Activated T-cell treated with anti-CD3 and anti-CD28 coated beads, Interleukin-2, amount 50 U/mL, for 24 hours (primary cell): ENCODE measurements at regions not wholly inside any gene's neighbourhood (a gene's known extent, or its start where the extent isn't known, plus 50 kb on each side); places are given as distances from the start of the nearest gene placed in this dataset.
A peak's percentile ranks its signal among the peaks of the same experiment; 100 is the strongest.
"Not testable (repeated sequence)": the region's sequence is repeated elsewhere in the genome, so short reads cannot be mapped to it uniquely, and the experiment has no call there.

Experiments used
- DNase-seq: peaks from one replicate; pipeline ENCODE4 v3.0.0-alpha.2; 2020
- H3K27ac Mint-ChIP-seq: 2 replicates; pipeline ENCODE4 v1.8.0; 2020; ENCODE audit warnings: mild to moderate bottlenecking, mixed read lengths
- H3K27me3 Mint-ChIP-seq: 2 replicates; pipeline ENCODE4 v1.8.0; 2020; ENCODE audit warnings: mixed read lengths
- H3K36me3 Mint-ChIP-seq: 2 replicates; pipeline ENCODE4 v1.8.0; 2020; ENCODE audit warnings: low read depth, mixed read lengths
- H3K4me1 Mint-ChIP-seq: 2 replicates; pipeline ENCODE4 v1.8.0; 2020; ENCODE audit warnings: low read depth, mixed read lengths
- H3K4me3 Mint-ChIP-seq: 2 replicates; pipeline ENCODE4 v1.8.0; 2020; ENCODE audit warnings: mild to moderate bottlenecking, moderate library complexity, mixed read lengths
- H3K9me3 Mint-ChIP-seq: 2 replicates; pipeline ENCODE4 v1.8.0; 2020; ENCODE audit warnings: mixed read lengths

DNA sequence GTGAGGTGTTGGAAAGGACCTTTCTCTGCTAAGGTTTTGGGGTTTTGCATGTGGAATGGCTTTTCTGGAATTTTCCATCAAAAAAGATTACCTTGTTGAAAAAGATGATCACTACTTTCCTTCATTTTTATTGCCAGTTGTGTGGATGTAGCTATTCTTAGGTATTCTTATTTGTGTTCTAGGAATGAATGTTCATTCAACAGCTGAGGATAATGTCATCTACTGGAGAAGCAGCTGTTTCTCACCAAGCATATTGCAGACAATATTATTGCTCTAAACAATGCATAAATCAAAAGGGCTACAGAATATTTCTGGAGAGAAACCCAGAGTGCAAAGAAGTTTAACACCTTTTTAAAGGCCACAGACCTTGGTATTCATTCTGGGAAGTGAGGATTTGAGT, 145.6 kb upstream of the CALCR start:
- Mint-ChIP-seq H3K36me3 (no peaks in the 10 kb centered on the region), H3K4me3 (no peak overlapping the region), H3K4me1 (no peaks in the 10 kb centered on the region), H3K9me3 (no peaks in the 10 kb centered on the region), H3K27ac (no peak overlapping the region), H3K27me3 (peaks cover 3% of the 10 kb centered on the region)
- DNase-seq: no peak

DNA sequence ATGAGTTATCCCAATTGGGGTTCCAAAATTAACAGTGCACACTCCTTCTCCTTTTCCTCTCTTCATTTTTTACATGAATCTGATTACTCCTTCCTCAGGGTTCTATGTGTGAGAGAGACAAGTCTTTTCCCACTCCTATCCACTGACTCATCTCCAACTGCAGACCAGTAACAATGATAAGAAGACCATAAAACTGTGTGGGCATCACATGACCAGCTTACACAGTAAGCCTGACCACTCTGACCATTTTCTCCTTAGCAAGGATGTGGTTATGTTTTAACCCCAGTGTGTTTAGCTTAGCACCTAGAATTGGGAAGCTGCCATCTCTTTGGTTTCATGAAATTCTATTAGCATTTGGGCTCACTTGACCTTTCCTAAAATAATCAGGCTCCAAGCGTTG, 145.0 kb upstream of the CALCR start:
- Mint-ChIP-seq H3K27ac (no peak overlapping the region), H3K9me3 (no peaks in the 10 kb centered on the region), H3K27me3 (peaks cover 4% of the 10 kb centered on the region), H3K4me1 (no peaks in the 10 kb centered on the region), H3K36me3 (no peaks in the 10 kb centered on the region), H3K4me3 (no peak overlapping the region)
- DNase-seq: no peak

DNA sequence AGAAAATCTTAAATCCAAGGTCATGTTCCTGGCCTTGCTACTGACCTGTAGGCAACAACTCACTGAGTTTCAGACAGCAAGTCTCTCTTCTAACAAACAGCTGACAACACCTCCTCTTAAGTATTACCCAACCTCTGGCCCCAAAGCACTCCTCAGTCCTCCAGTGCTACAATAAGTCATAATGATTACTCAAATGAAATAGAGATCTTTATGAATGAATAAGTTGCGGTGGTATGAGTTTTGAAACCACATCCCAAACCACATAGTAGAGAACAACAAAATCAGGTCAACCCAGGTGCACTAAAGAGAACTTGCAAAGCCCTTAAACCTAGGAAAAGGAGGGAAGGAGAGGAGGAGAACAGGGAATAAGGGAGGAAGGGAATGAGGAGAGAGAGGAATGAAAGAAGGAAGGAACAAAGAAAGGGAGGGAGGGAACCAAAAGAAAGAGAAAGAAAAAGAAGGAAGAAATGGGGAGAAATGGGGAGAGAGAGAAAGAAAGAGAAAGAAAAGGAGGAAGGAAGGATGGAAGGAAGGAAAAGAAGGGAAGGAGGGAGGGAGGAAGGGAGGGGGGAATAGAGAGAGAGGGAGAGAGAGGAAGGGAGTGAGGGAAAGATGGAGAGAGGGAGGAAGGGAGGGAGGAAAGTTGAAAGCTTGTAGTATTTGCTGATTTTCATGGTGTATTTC, 142.8 kb upstream of the CALCR start:
- no peak overlapping the region for H3K27ac Mint-ChIP-seq
- H3K27me3 Mint-ChIP-seq: peaks cover 10% of the 10 kb centered on the region
- H3K4me3 Mint-ChIP-seq: no peak overlapping the region
- H3K4me1 Mint-ChIP-seq: no peaks in the 10 kb centered on the region
- H3K9me3 Mint-ChIP-seq: no peaks in the 10 kb centered on the region
- no peak for DNase-seq
- H3K36me3 Mint-ChIP-seq: no peaks in the 10 kb centered on the region

DNA sequence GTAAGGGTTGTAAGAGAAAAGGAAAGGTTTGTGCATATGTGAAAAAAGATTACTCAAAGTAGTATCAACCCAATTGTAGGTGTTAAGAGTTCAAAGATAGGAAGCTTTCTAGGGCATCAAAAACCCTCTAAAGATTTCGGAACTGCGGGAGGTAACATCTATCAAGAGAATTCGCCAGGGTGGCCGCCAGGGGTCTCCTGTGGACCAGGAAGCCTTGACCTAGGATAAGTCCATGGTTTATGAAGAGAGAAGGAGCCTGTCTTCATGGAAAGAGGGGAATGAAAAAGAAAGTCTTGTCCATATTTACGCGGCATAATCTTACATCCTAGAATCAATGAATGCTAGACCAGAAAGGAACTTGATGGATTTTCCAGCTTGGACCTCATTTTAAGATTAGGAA, 140.7 kb upstream of the CALCR start:
- Mint-ChIP-seq H3K27me3 (peaks cover 10% of the 10 kb centered on the region), H3K4me3 (no peak overlapping the region), H3K9me3 (no peaks in the 10 kb centered on the region), H3K4me1 (no peaks in the 10 kb centered on the region), H3K36me3 (no peaks in the 10 kb centered on the region), H3K27ac (no peak overlapping the region)
- DNase-seq: peak; percentile 29

DNA sequence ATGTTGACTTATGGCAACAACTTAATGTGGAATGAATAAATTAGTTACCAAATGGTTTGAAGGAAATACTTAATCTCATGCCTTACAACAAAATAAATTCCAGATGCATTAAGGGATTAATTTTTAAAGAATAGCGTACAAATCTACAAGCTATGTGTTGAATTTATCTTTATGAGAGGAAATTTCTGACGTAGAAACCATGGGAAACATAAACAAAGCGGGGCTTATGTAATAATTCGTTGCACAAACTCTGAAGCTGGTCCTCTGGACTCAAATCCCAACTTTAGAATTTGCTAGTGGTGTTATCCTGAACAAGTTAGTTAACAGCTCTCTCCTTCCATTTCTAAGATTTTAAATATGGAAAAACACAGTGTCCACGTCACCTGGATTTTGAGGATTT, 137.4 kb upstream of the CALCR start:
- Mint-ChIP-seq H3K27ac (no peak overlapping the region), H3K4me1 (no peaks in the 10 kb centered on the region), H3K9me3 (no peaks in the 10 kb centered on the region), H3K4me3 (no peak overlapping the region), H3K27me3 (peaks cover 10% of the 10 kb centered on the region), H3K36me3 (no peaks in the 10 kb centered on the region)
- DNase-seq: no peak

DNA sequence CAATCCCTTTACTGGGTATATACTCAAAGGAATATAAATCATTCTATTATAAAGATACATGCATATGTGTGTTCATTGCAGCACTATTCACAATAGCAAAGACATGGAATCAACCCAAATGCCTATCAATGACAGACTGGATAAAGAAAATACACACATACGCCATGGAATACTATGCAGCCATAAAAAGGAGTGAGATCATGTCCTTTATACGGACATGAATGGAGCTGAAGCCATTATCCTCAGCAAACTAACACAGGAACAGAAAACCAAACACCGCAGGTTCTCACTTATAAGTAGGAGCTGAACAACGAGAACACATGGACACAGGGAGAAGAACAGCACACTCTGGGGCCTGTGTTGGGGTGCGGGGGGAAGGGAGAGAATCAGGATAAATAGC, 133.7 kb upstream of the CALCR start:
- not testable (repeated sequence) for H3K27me3 Mint-ChIP-seq, H3K36me3 Mint-ChIP-seq, H3K4me1 Mint-ChIP-seq, H3K27ac Mint-ChIP-seq, H3K4me3 Mint-ChIP-seq, H3K9me3 Mint-ChIP-seq, DNase-seq

DNA sequence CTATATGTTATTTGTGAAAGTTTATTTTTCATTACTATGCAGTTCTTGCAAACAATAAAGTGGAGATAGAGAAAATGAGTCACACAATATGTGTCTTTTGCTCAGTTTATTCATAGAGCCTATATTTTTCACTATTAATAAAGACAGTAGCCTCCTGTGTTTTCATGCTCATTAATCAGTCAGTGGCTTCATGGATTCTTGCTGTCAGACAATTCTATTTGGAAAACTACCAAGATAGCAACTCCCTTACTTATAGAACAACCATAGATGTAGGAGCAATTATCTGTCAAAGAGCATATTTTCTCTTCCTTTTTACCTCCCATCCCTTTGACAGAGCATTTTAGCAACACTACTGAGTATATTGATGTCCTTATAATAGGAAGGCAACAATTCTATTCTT, 132.7 kb upstream of the CALCR start:
- Mint-ChIP-seq H3K4me3 (no peak overlapping the region), H3K36me3 (no peaks in the 10 kb centered on the region), H3K27ac (no peak overlapping the region), H3K27me3 (no peaks in the 10 kb centered on the region), H3K4me1 (no peaks in the 10 kb centered on the region), H3K9me3 (no peaks in the 10 kb centered on the region)
- no peak for DNase-seq

DNA sequence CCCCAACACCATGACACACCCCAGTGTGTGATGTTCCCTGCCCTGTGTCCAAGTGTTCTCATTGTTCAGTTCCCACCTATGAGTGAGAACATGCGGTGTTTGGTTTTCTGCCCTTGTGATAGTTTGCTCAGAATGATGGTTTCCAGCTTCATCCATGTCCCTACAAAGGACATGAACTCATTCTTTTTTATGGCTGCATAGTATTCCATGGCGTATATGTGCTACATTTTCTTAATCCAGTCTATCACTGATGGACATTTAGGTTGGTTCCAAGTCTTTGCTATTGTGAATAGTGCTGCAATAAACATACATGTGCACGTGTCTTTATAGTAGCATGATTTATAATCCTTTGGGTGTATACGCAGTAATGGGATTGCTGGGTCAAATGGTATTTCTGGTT, 131.6 kb upstream of the CALCR start:
- H3K4me3 Mint-ChIP-seq, H3K27ac Mint-ChIP-seq, H3K4me1 Mint-ChIP-seq, H3K36me3 Mint-ChIP-seq, H3K27me3 Mint-ChIP-seq, H3K9me3 Mint-ChIP-seq, DNase-seq: not testable (repeated sequence)

DNA sequence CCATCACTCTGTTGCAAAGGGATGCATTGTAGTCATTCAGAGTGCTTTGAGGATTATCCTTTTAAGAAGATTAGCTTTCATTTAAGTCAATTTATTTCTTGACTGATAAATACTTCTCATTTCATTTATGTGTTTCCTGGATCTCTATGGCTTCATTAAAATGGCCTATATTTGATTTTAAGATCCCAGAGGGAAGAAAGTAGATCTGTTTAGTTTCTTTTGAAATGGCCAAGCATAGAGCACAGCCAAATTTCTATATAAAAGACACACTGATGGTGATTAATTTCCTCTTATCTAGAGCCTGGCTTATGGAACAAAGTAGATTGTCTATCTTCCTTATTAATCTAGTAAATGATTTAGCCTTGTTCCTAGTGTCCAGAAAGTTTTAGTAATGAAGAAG, 129.7 kb upstream of the CALCR start:
- Mint-ChIP-seq H3K4me3 (no peak overlapping the region), H3K4me1 (no peaks in the 10 kb centered on the region), H3K27ac (no peak overlapping the region), H3K27me3 (no peaks in the 10 kb centered on the region), H3K9me3 (no peaks in the 10 kb centered on the region), H3K36me3 (no peaks in the 10 kb centered on the region)
- no peak for DNase-seq

DNA sequence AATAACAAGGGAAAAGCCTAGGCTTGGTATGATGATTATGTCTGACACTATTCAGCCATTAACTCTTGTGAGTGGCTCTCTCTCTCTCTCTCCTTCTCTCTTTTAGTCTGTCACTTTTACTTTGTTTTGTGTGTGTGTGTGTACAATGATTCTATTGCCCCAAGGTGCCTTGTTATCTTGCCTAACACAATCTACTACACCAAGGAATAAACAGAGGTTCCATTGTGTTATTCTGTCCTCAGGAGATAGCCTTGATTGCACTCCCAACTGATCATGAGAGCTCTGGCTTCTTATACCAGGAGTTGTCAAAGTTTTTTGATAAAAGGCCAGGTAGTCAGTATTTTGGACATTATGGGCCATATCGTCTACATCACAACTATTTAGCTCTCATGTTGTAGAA, 123.4 kb upstream of the CALCR start:
- H3K4me3 Mint-ChIP-seq: no peak overlapping the region
- H3K27me3 Mint-ChIP-seq: no peaks in the 10 kb centered on the region
- DNase-seq: no peak
- H3K4me1 Mint-ChIP-seq: no peaks in the 10 kb centered on the region
- no peaks in the 10 kb centered on the region for H3K9me3 Mint-ChIP-seq
- no peak overlapping the region for H3K27ac Mint-ChIP-seq
- no peaks in the 10 kb centered on the region for H3K36me3 Mint-ChIP-seq

DNA sequence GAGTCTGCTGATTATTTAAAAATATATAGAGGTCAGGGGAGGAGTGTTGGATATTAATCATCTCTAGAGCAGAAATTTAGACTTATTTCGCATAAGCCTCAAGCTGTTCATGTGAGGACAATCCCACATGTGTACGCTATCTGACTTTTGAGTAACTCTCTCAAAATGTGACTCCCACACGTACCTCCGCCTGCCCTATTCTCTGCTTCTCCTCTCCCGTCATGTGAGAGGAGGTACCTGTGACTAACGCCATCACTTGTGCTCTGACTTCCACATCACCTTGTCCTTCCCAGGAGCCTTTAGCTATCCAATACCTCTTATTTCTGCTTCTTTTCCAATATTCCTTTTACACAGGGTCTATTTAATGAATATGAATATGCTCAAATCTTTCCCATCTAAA, 119.3 kb upstream of the CALCR start:
- Mint-ChIP-seq H3K27ac (no peak overlapping the region), H3K36me3 (no peaks in the 10 kb centered on the region), H3K4me1 (no peaks in the 10 kb centered on the region), H3K27me3 (no peaks in the 10 kb centered on the region), H3K4me3 (no peak overlapping the region), H3K9me3 (no peaks in the 10 kb centered on the region)
- DNase-seq: no peak

DNA sequence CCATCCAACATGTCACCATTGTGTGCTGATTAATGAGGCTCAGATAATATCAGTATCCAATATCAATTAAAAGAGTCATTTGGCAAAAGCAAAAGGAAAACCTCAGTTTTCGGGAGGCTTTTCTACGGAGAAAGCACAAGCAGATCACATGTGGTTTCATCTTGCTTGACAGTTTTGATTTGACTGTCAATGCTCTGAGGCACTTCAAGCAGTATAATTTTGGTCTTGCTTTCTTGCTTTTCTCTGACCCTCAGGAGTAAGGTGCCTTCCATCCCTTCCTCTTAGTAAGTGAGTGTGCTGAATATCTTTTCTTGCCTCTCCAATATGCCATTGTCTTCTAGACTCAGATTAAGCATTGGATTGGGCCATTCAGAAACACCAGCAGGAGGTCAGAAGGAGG, 115.5 kb upstream of the CALCR start:
- DNase-seq: no peak
- no peaks in the 10 kb centered on the region for H3K36me3 Mint-ChIP-seq
- H3K27ac Mint-ChIP-seq: no peak overlapping the region
- H3K9me3 Mint-ChIP-seq: no peaks in the 10 kb centered on the region
- H3K27me3 Mint-ChIP-seq: no peaks in the 10 kb centered on the region
- no peaks in the 10 kb centered on the region for H3K4me1 Mint-ChIP-seq
- H3K4me3 Mint-ChIP-seq: no peak overlapping the region

DNA sequence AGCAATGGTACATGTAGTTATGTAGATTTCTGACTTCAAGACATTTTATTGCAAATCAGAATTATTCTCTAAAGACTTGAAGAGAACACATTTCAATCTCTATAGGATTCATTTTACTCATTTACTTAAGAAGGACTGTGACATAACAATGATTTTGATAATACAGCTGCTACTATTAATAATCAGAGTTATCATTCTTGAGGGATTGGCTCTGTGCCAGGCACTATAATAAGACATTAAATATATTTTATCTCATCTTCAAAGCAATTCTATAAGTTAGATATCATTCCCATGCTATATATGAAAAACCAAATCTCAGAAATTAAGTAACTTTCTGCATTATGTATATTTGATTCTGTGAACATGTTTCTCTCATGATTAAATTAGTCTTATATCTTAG, 103.7 kb upstream of the CALCR start:
- Mint-ChIP-seq H3K27ac (no peak overlapping the region), H3K4me1 (no peaks in the 10 kb centered on the region), H3K27me3 (no peaks in the 10 kb centered on the region), H3K36me3 (no peaks in the 10 kb centered on the region), H3K9me3 (no peaks in the 10 kb centered on the region), H3K4me3 (no peak overlapping the region)
- DNase-seq: no peak

DNA sequence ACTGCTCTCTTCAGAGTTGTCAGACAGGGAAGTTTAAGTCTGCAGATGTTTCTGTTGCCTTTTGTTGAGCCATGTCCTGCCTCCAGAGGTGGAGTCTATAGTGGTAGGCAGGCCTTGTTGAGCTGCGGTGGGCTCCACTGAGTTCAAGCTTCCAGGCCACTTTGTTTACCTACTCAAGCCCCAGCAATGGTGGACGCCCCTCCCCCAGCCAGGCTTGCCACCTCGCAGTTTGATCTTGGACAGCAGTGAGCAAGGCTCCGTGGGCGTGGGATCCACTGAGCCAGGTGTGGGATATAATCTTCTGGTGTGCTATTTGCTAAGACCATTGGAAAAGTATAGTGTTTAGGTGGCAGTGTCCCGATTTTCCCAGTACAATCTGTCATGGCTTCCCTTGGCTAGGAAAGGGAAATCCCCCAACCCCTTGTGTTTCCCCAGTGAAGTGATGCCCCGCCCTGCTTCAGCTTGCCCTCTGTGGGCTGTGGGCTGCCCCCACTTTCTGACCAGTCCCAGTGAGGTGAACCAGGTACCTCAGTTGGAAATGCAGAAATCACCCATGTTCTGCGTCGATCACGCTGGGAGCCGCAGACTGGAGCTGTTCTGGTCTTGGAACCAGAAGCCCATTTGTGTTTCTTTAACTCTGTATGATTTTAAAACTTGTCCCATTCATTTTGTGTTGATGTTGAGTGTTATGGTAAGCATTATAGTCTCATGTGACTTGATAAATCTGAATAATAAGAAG, 89.2 kb upstream of the CALCR start:
- Mint-ChIP-seq H3K9me3 (no peaks in the 10 kb centered on the region), H3K27me3 (no peaks in the 10 kb centered on the region), H3K4me1 (no peaks in the 10 kb centered on the region), H3K36me3 (no peaks in the 10 kb centered on the region), H3K4me3 (no peak overlapping the region), H3K27ac (no peak overlapping the region)
- no peak for DNase-seq

DNA sequence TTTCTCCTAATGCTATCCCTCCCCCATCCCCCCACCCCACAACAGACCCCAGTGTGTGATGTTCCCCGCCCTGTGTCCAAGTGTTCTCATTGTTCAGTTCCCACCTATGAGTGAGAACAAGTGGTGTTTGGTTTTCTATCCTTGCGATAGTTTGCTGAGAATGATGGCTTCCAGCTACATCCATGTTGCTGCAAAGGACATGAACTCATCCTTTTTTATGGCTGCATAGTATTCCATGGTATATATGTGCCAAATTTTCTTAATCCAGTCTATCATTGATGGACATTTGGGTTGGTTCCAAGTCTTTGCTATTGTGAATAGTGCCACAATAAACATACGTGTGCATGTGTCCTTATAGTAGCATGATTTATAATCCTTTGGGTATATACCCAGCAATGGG, 83.6 kb upstream of the CALCR start:
- DNase-seq, H3K9me3 Mint-ChIP-seq, H3K4me1 Mint-ChIP-seq, H3K27ac Mint-ChIP-seq, H3K27me3 Mint-ChIP-seq, H3K36me3 Mint-ChIP-seq, H3K4me3 Mint-ChIP-seq: not testable (repeated sequence)
